HG02798 (cell line): ENCODE measurements at regions not wholly inside any gene's neighbourhood (a gene's known extent, or its start where the extent isn't known, plus 50 kb on each side); places are given as distances from the start of the nearest gene placed in this dataset.

ENCODE experiments used
- ATAC-seq: cut with Tn5 transposase; IDR thresholded peaks from one replicate; pipeline ENCODE4 v1.9.1; 2021; ENCODE audit warnings: mild to moderate bottlenecking; ENCODE audit not compliant: unreplicated experiment, poor library complexity

DNA sequence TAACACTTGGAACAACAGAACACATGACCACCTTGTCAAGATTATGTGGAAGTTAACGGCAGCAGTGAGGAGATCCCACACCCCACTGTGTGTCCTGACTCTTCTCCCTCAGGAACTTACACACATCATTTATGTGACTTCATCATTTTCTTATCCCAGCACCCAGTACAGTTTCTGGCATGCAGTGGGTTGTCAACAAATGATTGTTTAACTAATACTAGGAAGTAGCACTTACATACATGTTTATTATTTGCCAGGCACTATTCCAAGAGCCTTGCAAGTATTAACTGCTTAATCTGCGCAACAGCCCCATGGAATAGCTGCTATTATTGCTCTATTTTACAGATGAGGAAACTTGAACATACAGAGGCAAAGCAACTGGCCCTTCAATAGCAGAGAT, 391.5 kb downstream of the TXNL1 start:
- no peak for ATAC-seq

DNA sequence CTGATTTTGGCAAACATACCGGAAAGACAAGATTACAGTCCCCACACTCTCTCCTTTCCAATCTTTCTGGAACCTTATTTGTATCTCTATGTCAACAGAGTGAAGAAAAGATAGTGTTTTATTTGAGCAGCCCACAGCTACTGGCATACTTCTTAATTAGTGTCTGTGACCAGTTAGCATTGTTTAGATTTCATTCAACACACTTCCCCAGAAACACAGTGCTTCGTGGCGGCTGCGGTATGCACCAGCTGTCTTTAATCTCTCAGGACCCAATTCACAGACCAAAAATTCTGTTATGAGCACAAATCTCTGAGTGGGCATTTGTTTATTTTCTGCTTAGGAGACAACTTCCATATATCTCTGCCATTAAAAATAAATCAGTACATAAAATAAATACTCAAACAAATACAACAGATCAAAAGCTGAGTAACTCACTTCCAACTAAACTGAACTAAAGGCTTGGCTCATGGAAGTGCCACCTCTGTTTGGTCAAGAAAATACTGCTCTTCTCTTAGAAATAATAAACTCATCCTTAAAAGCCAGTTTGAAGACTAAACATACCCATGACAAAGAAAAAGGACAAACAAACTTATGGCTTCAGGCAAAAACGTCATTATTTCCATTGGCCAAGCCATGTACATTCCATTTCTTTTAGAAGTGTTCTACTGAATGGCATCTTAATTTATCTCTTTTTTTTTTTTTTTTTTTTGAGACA, 392.4 kb downstream of the TXNL1 start:
- no peak for ATAC-seq

DNA sequence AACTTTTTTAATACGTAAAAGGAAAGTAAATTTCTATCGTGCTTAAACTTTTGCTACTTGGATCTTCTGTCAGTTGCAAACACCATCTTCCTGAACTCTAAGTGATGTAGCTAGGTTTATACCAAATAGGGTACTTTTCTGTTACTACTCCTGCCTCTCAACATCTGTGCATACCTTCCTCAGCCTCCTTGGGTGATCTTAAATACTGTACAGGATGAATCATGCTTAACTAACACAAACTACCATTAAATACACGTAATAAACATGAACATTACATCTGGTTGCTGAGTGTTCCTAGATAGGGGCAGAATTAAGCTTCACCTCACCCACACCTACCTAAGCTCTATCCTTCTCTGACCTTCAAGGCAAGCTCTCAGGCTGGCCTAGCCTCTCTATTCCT, 398.0 kb downstream of the TXNL1 start:
- no peak for ATAC-seq

DNA sequence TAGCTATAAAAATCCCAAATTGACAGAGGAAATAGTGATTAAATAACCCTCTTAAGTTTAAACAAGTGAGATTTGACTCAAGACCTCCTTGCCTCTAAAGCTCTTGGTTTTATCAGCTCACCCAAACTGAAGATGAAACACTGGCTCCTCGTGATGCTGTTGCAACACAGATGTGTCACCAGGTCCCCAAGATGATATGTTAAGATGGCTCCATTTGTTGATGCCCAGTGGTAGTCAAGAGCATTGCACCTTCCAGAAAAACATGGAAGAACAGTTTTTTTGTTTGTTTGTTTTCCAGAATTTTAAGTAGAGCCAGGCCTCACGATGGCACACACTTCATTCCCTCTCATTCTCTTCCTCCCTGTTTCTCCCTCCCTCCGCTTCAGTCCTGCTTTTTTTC, 399.8 kb downstream of the TXNL1 start:
- ATAC-seq = no peak

DNA sequence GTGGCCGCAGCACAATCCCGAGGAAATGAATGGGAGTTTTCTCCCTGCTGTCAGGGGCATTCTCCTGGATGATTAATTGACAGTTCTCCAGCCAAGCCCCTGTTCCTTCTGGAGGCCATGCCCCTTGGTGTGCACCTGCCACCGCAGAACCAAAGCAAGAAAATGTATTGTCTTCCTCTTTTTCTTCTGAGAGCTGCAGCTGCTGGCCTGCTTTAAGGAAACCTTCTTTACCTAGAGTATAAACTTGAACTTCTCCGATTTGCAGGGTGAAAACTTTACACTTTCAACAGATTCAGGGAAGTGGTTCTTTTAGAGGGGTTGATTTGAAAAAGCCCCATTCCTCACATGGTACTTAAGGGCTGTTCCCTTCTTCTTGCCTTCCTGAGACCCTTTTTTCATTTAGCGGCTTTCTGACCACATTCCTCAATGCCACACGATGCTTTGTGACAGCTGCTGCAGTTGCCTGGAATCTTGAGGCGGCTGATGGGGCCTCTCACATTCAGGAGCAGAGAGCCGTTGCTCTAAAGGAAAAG, 402.8 kb downstream of the TXNL1 start:
- ATAC-seq = peak; percentile 89

DNA sequence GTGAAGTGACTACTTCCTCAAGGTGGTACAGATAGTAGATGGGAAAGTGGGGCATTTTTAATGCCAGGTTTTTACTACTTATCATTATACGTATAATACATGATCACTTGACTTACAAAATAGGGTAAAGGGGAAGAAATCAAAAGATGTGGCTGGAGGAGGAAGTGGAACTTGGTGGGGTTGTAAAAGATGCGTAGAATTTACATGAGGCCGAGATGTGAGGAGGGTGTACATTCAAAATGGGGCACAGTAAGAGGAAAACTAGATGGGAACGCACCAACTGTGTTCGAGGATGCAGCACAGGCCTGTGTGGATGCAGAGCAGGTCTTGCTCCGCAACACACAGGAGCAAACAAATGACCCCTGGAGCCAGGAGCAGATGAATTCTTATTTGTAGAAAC, 403.3 kb downstream of the TXNL1 start:
- ATAC-seq = peak; percentile 27

DNA sequence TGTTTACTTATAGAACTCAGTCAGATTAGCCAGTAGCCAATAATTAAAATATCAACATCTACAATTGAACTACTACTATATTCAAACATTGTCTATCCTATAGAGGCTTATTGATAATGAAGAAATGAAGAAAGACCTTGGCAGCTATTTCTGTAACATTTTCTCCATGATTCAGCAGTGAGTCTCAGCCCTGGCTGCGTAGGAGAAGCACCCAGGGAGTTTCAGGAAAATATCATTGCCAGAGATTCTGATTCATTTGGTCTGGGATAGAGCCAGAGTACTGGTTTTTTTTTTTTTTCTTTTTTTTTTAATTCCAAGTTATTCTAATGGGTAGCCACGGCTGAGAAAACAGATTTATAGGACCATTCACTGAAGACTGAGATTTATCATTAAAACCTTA, 404.8 kb downstream of the TXNL1 start:
- no peak for ATAC-seq

DNA sequence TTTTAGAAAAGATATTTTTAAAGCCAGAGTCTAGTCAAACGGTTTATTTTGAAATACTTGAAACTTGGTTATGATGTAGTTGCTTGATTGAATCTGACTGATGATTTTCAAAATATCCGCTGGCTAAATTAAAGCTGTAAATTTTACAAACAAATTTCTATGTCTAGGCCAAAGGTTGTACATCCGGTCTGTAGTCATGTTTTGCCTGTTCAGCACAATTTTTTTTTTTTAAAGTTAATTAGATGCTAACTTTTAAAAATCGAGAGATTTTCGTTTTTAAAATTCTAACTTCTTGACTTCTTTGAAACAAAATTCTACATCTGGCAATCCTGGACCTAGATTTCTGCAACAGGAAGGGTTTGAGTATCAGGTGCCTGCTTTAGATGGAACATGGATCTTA, 412.4 kb downstream of the TXNL1 start:
- no peak for ATAC-seq

DNA sequence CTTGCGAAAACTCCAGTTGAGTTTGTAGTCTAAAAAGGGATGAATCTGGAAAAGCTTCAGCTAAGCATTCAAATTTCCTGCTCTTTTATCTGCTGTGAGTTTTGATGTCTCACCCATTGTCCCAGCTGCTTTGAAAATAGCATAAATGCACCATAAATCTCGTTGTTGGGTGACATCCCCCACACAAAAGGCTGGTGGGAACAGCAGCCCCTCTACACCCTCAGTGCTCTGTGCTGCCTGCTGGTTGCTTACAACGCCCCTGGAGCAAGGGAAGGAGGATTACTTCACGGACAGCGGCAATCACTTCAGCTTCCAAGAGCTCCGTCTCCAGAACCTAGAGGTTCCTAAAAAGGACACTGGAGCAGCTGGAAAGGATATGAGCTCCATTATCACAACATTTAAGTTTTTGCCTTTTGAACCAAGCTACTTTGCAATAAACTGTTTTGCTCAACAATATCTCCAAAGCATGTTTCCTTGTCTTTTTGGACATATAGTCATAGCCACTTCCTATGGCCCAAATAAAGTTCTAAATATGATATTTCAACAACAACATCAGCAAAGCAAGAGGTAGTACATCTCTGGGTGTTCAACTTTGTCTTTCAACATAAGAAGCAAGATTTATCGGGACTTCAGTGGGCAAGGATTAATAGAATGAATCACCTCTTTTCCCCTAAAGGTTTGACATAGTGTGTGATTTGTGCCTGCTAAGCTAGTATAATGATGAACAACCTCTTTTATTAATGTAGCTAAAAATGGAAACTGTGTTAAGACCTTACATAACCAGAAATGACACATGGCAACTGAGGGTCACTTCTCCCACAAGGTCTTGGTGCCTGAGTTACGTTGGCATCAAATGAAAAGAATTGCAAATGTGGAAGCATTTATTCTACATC, 413.5 kb downstream of the TXNL1 start:
- no peak for ATAC-seq

DNA sequence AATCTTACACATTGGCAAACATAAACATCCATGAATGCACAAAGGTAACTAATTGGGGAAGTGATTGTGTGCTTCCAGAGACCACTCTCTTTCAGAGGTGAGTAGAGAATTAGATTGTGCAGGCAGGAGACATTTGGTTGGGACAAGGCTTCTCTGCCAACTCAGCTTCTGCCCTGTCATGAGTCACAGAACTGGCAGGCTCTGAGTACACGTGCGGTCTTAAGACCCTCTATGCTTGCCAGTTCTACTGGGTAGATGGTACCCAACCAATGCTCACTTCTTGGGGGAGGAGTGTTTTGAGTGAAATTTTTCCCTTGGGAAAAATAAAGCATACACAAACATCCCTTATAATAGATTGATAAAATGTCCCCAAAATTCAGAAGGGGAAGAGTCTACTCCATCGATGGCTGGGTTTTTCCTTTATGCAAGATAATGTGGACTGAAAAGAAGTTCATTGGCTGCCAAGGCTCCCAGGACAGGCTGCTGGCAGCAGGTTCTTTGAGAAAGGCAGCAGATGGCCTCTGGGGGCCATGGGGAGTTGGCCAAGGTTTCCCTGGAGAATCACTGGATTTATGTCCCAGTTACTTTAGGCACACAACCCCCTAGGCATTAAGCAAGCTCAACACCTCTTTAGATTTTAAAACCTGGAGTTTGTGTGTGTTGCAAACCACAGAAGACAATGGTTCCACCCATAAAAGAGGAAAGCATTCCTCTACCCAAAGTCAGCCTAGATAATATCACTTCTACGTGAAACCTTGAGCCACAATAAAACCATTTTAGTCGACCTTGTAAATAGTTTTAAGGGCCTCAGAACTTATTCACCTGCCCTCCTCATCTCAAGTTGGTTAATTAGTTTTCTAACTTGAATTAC, 417.0 kb downstream of the TXNL1 start:
- no peak for ATAC-seq

DNA sequence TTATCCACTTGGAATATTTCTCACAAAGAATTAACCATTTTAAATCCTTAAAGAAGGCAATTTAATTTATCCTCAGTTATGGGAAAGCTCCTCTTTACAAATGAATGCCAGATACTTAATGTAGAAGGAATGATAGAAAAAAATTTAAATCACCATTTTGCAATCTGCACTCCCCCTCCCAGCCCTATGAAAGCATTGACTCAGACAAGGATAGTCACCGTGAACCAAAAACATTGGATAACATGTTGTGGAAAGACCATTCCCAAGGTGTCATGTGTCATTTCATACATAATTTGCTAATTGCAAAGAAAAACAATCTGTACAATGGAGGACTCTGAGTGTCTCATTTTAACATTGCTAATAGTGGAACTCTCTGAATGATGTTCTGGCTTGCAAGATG, 421.0 kb downstream of the TXNL1 start:
- ATAC-seq = no peak

DNA sequence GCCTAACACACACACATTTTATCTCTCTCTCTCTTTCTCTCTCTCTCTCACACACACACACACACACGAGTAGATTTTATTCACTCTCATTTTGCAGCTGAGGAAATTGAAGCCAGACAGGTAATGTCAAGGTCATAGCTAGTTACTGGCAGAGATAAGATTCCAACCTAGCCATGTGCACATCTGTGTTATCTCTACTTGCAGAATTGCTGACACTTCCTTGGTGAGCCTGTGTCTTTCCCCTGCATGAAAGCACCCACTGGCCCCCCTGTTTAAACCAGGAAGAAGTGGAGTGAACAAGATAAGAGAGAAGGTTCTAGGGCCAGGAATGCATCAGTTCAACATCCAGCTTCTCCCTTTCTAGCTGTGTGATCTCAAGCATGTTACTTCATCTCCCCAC, 423.7 kb downstream of the TXNL1 start:
- no peak for ATAC-seq

DNA sequence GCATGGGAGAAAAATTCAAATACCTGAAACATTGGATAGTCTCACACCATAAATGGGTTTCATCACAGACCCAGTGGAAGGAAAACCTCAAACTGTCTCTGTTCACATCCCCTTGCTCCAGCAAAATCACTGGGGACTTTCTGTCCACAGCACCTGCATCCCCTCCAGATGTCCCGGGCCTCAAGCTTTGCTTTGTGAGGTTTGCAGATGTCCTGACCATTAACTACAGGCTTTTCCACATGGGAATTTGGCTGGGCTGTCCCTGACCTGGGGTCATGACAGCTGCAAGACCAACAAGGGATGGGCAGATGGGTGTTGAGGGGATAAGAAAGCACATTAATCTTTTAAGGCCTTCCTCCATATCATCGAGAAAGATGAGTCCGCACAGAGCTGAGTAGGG, 427.9 kb downstream of the TXNL1 start:
- ATAC-seq = no peak

DNA sequence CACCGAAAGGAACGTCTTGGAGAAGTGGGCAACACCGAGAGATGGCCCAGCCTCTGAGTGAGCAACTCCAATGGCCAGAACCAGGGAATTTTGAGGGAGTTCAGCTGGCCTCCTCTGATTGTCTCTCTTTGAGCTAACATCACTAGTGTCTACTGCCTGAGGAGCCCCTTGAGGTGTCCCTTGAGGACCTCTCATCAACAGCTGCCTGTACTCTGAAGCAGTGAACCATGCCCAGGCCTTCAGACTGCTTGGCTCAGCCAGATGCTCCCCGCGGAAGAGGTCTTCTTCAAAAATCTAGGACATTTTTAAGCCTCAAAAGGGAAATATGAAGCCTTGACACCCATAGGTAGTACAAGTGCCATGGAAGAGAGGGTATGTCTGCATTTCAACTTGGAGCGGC, 430.4 kb downstream of the TXNL1 start:
- ATAC-seq = no peak

DNA sequence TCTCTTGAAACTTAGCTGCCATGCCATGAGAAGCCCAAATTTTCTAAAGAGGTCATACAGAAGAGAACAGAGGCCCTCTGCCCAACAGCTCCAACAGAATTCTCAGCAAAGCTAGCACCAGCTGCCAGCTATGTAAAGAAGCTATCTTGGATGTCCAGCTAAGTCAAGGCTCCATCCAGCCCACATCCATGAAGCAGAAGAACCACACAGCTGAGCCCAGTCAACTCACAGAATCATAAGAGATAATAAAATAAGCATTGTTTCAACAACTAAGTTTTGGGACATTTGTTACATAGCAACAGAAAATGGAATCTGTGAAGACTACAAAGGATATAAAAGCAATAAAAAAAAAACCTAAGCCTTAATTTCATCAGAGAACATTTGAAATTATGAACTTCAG, 434.3 kb downstream of the TXNL1 start:
- ATAC-seq = no peak

DNA sequence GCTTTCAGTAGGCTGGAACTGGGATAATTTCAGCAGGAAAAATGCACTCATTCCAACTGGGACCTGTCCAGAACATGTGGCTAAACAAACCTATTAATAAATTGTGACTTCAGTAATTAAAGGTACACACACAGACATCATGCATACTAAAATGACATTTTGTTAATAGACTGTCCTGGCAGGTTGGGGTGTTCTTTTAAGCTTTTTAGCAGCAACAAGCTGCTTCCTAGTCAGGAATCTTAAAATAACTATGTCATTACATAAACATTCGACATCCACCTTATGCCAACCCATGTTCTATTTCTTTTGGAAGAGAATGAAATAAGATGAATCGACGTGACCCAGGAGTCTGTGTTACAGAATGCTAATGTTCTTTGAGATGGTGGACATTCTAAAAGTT, 435.7 kb downstream of the TXNL1 start:
- ATAC-seq = no peak

DNA sequence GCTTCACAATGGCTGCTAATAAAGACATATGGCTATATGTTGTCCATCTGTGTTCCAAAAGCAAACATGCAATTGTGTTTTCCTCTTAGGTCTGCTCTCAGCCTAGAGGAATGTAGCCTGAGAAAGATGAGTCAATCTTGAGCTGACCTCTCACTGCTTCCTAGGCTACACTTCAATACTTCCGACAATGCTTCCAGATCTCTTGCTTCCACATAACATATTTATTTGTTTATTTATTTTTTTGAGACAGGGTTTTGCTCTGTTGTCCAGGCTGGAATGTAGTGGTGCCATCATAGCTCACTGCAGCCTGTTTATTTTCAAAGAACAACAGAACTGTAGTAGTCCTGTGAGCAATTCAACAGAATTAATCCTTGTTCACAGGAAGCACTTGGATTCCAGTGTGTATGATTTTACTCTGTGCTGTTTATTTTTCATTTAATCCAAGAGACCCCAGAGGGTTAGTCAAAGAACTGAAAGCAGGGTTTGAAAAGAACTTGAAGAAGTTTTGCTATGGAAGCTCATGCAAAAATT, 437.9 kb downstream of the TXNL1 start:
- no peak for ATAC-seq

DNA sequence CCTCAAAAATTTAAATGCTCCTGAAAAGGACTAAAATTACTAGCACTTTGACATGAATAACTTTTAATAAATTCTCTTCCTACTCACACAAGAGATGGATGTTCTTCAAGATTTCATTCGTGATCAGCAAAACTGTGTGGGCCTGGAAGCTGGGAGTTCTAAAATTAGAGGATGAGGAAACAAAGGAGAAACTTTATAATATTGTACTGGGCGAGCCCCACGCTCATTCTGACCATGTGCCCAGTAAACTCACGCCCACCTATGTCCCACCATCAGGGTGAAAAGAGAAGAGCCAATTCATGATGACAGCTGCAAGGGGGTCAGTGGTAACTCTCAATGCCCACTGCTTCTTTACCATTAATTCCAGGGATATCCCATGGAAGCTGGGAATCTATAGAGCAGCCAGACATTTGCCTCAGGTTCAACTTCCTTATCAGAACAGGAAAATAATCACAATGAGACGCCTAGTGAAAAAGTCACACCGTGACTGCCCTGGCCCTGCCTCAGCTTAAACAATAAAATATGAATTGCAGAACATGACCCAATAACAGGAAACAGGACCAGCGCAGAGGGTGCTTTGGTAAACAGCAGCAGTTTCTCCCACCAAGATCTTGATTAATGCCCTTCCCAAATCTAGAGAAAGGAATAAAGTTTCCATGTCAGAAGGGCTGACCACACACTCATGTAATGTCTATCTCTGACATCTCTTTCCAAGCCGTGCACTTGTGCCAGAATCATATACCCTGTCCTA, 438.6 kb downstream of the TXNL1 start:
- no peak for ATAC-seq

DNA sequence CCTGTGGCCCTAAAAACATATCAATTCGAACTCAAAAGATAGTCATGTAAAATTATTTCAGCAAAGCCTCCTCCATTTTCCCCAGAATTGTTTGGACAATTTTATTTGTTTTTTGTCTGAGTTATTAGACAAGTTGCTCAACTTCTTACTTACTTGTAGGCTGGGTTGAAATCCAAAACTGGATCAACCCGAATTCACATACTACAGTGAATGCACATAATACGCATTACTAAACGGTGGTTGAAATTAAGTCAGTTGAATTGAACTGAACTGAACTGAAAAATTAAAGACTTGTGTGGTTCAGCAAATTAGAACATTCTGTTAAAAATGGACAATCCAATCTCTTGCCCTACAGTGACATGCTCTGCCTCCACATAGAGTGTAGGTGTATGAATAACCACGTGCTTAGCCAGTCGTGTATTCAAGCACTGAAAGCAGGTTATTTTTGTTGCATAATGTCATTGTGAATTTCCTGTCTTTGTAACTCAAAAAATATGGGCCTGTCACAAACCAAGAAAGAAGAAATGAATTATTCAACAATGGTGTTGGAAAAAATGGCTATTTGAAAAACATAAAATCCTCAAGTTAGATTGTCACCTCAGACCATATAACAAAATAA, 441.0 kb downstream of the TXNL1 start:
- ATAC-seq = no peak
